Mesendoderm (in vitro differentiated cells): ENCODE measurements at regions not wholly inside any gene's neighbourhood (a gene's known extent, or its start where the extent isn't known, plus 50 kb on each side); places are given as distances from the start of the nearest gene placed in this dataset.

Experiments used
- DNase-seq: peaks from one replicate; pipeline ENCODE4 v3.0.0; 2013
- H2AK5ac ChIP-seq: 2 replicates; pipeline ENCODE4 v1.6.1; 2013; ENCODE audit warnings: low read length, inconsistent platforms
- H2BK120ac ChIP-seq: 2 replicates; pipeline ENCODE4 v1.6.1; 2013; ENCODE audit warnings: low read depth, mild to moderate bottlenecking, low read length, moderate library complexity, mixed read lengths
- H2BK15ac ChIP-seq: replicated peaks from 2 replicates; pipeline ENCODE4 v1.6.1; 2013; ENCODE audit warnings: low read depth, mild to moderate bottlenecking, moderate library complexity
- H2BK5ac ChIP-seq: 2 replicates; pipeline ENCODE4 v1.6.1; 2013; ENCODE audit warnings: low read length, inconsistent platforms
- H3K18ac ChIP-seq: 2 replicates; pipeline ENCODE4 v1.6.1; 2013; ENCODE audit warnings: mild to moderate bottlenecking, low read length, mixed read lengths
- H3K23ac ChIP-seq: one replicate; pipeline ENCODE4 v1.6.1; 2013; ENCODE audit warnings: low read length
- H3K27ac ChIP-seq: 2 replicates; pipeline ENCODE4 v1.5.1; 2013; ENCODE audit warnings: low read depth, mild to moderate bottlenecking, inconsistent platforms, low read length, moderate library complexity
- H3K27me3 ChIP-seq: 2 replicates; pipeline ENCODE4 v1.6.1; 2013; ENCODE audit warnings: low read length, control low read depth, mild to moderate bottlenecking, inconsistent platforms; ENCODE audit not compliant: insufficient read depth, poor library complexity
- H3K36me3 ChIP-seq: 2 replicates; pipeline ENCODE4 v1.6.1; 2013; ENCODE audit warnings: low read length, inconsistent platforms; ENCODE audit not compliant: control insufficient read depth, insufficient read depth
- H3K4ac ChIP-seq: one replicate; pipeline ENCODE4 v1.6.1; 2013; ENCODE audit warnings: low read depth, mild to moderate bottlenecking, low read length, moderate library complexity
- H3K4me1 ChIP-seq: 2 replicates; pipeline ENCODE4 v1.6.1; 2013; ENCODE audit warnings: low read depth, low read length, inconsistent platforms; ENCODE audit not compliant: control insufficient read depth
- H3K4me2 ChIP-seq: 2 replicates; pipeline ENCODE4 v1.6.1; 2013; ENCODE audit warnings: low read length
- H3K4me3 ChIP-seq: 2 replicates; pipeline ENCODE4 v1.5.1; 2013; ENCODE audit warnings: mild to moderate bottlenecking, low read length
- H3K56ac ChIP-seq: one replicate; pipeline ENCODE4 v1.6.1; 2013; ENCODE audit warnings: low read length
- H3K79me1 ChIP-seq: 2 replicates; pipeline ENCODE4 v1.6.1; 2013; ENCODE audit warnings: low read length, inconsistent platforms
- H3K79me2 ChIP-seq: 2 replicates; pipeline ENCODE4 v1.6.1; 2013; ENCODE audit warnings: mild to moderate bottlenecking, low read length; ENCODE audit not compliant: control insufficient read depth, insufficient read depth
- H3K9ac ChIP-seq: 2 replicates; pipeline ENCODE4 v1.6.1; 2013; ENCODE audit warnings: low read length, inconsistent platforms
- H4K5ac ChIP-seq: one replicate; pipeline ENCODE4 v1.6.1; 2013; ENCODE audit warnings: low read length
- H4K8ac ChIP-seq: one replicate; pipeline ENCODE4 v1.6.1; 2013; ENCODE audit warnings: low read depth, mild to moderate bottlenecking, control low read depth, low read length, moderate library complexity
- WGBS: extraction: QIAGEN DNeasy Blood & Tissue Kit; methylation state at CpG from one replicate; pipeline ENCODE4 v1.1.7; 2013; ENCODE audit warnings: low lambda C conversion rate, missing lambda C conversion rate; ENCODE audit not compliant: insufficient coverage; ENCODE audit errors: extremely low coverage; 5-methylcytosine and 5-hydroxymethylcytosine counted together

DNA sequence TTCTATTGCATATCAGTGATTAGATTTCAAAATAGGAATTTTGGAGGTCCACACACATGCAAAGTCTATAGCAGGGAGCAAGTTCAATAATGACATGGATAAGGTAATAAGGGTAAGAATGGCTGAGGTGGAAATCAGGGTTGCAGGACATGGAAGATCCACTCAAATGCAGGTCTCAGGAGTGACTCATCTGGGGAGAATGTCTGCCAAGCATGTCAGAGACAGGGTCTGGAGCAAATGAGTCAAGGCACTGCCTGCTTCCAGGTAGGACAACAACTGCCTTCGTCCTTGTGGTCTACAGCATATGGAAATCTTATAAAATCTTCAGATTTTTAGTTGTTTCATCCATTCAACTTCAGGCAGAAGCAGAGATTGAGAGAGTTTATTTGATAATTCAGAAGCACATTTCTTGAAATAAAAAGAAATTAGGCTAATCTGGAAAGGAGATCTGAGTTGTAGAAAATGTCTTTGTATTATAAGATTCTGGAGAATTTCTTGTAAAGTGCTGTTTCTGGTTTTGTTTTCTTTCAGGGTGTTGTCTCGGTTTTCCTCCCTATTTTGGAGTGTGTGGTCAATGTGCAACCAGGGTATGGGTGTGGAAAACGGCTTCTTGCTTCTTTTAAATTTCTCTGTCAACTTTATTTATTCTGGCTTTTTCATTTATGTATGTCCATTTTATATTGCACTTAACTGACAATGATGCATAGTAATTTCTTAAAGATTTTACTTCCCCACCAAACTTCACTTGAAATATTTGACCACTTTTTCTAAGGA, 748.8 kb downstream of the LIG4 start:
- peak; percentile 93 for DNase-seq
- WGBS = no CpG with 5 or more reads among the region's 3 CpGs
- no peak overlapping the region for H3K4me3 ChIP-seq
- H3K9ac ChIP-seq = no peak overlapping the region
- H4K8ac ChIP-seq = no peak overlapping the region
- H3K79me1 ChIP-seq = no peaks in the 10 kb centered on the region
- no peak overlapping the region for H2BK5ac ChIP-seq
- H3K4me2 ChIP-seq = no peak overlapping the region
- no peak overlapping the region for H3K56ac ChIP-seq
- no peaks in the 10 kb centered on the region for H3K79me2 ChIP-seq
- no peak overlapping the region for H2AK5ac ChIP-seq
- no peak overlapping the region for H3K23ac ChIP-seq
- H4K5ac ChIP-seq = no peak overlapping the region
- H2BK120ac ChIP-seq = no peak overlapping the region
- H3K18ac ChIP-seq = no peak overlapping the region
- no peaks in the 10 kb centered on the region for H3K4me1 ChIP-seq
- no peaks in the 10 kb centered on the region for H3K36me3 ChIP-seq
- H3K27me3 ChIP-seq = no peaks in the 10 kb centered on the region
- H3K4ac ChIP-seq = no peak overlapping the region
- H3K27ac ChIP-seq = no peak overlapping the region
- H2BK15ac ChIP-seq = no peak overlapping the region

DNA sequence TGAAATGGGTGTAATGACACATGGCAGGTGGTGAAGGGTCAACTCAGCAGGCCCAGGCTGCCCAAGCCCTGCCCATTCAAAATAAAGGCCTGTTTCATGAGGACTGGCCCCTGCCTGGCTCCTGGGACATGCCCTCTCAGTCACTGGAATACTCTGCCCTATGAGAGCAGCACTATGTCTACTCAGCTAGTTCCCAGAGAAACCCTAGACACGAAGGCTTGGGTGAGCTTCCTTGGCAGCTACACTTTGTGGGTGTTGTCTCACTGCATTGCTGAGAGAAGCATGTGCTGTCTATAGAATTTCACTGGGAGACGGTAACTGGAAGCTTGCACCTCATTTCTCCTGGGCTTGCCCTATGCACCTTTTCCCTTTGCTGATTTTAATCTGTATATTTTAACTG, 752.8 kb downstream of the LIG4 start:
- Histone ChIP-seq H3K79me1 (no peaks in the 10 kb centered on the region), H3K4me3 (no peak overlapping the region), H2BK120ac (no peak overlapping the region), H3K56ac (no peak overlapping the region), H3K9ac (no peak overlapping the region), H3K4me1 (no peaks in the 10 kb centered on the region), H3K4me2 (no peak overlapping the region), H3K4ac (no peak overlapping the region), H2AK5ac (no peak overlapping the region), H4K8ac (no peak overlapping the region), H3K23ac (no peak overlapping the region), H4K5ac (no peak overlapping the region), H3K27me3 (no peaks in the 10 kb centered on the region), H2BK5ac (no peak overlapping the region), H2BK15ac (no peak overlapping the region), H3K18ac (no peak overlapping the region), H3K36me3 (no peaks in the 10 kb centered on the region), H3K27ac (no peak overlapping the region), H3K79me2 (no peaks in the 10 kb centered on the region)
- no peak for DNase-seq
- no CpG with 5 or more reads among the region's 2 CpGs for WGBS

DNA sequence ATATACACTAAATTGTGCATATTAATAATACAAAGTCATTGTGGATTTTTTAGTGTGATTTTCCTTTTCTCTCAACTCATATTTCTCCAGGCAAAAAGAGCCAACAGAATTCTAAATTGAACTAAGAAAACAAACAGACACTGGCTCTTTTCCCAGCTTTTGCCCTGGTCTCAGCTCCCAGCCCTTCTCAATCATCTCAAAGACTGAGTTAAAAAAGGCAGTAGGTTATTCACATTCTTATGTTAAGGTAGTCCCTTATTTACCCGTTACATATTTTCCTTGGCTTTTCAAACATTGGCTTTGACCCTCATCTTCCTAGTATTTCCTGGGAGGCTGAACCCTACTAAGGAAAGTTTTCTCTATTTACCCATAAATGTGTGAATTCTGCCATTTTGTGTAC, 753.6 kb downstream of the LIG4 start:
- WGBS = no CpG with 5 or more reads among the region's 1 CpG

DNA sequence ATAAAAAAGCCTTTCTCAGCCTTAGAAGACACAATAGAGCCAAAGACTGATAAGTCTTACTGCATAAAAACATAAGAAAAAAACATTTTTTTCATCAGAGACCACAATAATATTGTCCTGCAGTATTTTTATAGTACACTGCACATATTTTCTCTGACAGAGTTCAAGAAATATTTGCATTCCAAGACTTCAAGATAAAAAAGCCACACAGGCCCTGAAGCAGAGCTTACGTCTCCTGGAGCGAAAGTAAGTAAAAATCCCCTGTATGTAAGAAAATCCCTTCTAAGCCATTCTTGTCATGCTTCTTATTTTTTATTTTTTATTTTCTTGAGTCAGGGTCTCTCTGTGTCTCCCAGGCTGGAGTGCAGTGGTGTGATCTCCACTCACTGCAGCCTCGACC, 755.9 kb downstream of the LIG4 start:
- Histone ChIP-seq H3K27ac (no peak overlapping the region), H3K79me1 (no peaks in the 10 kb centered on the region), H3K4me3 (no peak overlapping the region), H2BK120ac (no peak overlapping the region), H4K5ac (no peak overlapping the region), H3K4me2 (no peak overlapping the region), H2BK5ac (no peak overlapping the region), H4K8ac (no peak overlapping the region), H3K9ac (no peak overlapping the region), H3K36me3 (no peaks in the 10 kb centered on the region), H2AK5ac (no peak overlapping the region), H3K4me1 (no peaks in the 10 kb centered on the region), H3K4ac (no peak overlapping the region), H3K18ac (no peak overlapping the region), H2BK15ac (no peak overlapping the region), H3K23ac (no peak overlapping the region), H3K27me3 (no peaks in the 10 kb centered on the region), H3K56ac (no peak overlapping the region), H3K79me2 (no peaks in the 10 kb centered on the region)
- no peak for DNase-seq
- WGBS = no CpG with 5 or more reads among the region's 3 CpGs

More for the DNA sequence above, 753.6 kb downstream of the LIG4 start:
- Histone ChIP-seq H3K9ac (no peak overlapping the region), H3K18ac (no peak overlapping the region), H4K5ac (no peak overlapping the region), H2AK5ac (no peak overlapping the region), H2BK15ac (no peak overlapping the region), H3K27me3 (no peaks in the 10 kb centered on the region), H3K79me2 (no peaks in the 10 kb centered on the region), H3K36me3 (no peaks in the 10 kb centered on the region), H3K4me3 (no peak overlapping the region), H3K79me1 (no peaks in the 10 kb centered on the region), H3K4me2 (no peak overlapping the region), H4K8ac (no peak overlapping the region), H2BK120ac (no peak overlapping the region), H3K4ac (no peak overlapping the region), H2BK5ac (no peak overlapping the region), H3K4me1 (no peaks in the 10 kb centered on the region), H3K56ac (no peak overlapping the region), H3K27ac (no peak overlapping the region), H3K23ac (no peak overlapping the region)
- no peak for DNase-seq

DNA sequence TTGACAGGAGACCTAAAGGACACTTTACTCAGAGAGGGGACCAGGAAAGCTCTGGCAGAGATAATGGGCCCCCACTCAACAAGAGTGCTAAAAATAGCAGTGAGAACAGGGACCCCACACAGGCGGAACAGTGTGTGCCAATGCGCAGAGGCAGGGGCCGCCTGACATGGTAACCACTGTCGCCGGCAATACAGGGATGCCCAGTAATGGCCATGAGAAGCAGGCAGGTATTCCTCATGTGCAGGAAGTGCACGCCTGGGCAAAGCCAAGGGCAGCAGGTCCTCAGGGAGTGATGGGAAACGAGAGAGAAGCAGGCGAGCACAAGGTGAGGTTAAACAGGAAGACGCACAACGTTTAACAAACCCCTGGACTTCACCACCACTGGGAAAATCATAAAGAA, 757.1 kb downstream of the LIG4 start:
- Histone ChIP-seq H3K18ac (no peak overlapping the region), H4K5ac (no peak overlapping the region), H2BK15ac (no peak overlapping the region), H2BK5ac (no peak overlapping the region), H3K79me2 (no peaks in the 10 kb centered on the region), H3K27me3 (no peaks in the 10 kb centered on the region), H4K8ac (no peak overlapping the region), H3K56ac (no peak overlapping the region), H3K4ac (no peak overlapping the region), H3K9ac (no peak overlapping the region), H3K4me1 (no peaks in the 10 kb centered on the region), H3K27ac (no peak overlapping the region), H2BK120ac (no peak overlapping the region), H3K79me1 (no peaks in the 10 kb centered on the region), H3K4me3 (no peak overlapping the region), H3K4me2 (no peak overlapping the region), H3K23ac (no peak overlapping the region), H3K36me3 (no peaks in the 10 kb centered on the region), H2AK5ac (no peak overlapping the region)
- no peak for DNase-seq
- no CpG with 5 or more reads among the region's 10 CpGs for WGBS

DNA sequence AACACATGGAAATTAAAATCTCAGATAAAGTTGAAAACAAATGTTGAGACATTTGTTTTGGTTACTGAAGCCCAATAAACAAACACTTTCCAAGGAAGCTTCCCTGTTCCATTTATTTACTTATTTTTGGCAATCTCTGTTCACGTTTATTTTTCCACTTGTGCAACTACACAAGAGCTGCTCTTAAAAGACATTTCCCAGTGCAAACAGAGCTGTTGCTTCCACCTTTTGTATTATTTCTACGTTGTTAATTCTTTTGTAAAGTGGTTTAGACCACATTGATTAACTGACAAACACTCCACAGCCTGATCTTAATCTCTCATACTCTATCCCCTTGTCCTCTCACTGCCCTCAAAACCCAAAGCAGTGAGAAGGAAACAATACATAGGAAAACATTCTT, 757.6 kb downstream of the LIG4 start:
- Histone ChIP-seq H3K4me3 (no peak overlapping the region), H3K36me3 (no peaks in the 10 kb centered on the region), H3K79me1 (no peaks in the 10 kb centered on the region), H3K79me2 (no peaks in the 10 kb centered on the region), H2BK120ac (no peak overlapping the region), H3K27ac (no peak overlapping the region), H3K4me2 (no peak overlapping the region), H3K4ac (no peak overlapping the region), H4K8ac (no peak overlapping the region), H3K56ac (no peak overlapping the region), H2BK15ac (no peak overlapping the region), H3K23ac (no peak overlapping the region), H3K9ac (no peak overlapping the region), H4K5ac (no peak overlapping the region), H3K18ac (no peak overlapping the region), H3K4me1 (no peaks in the 10 kb centered on the region), H3K27me3 (no peaks in the 10 kb centered on the region), H2AK5ac (no peak overlapping the region), H2BK5ac (no peak overlapping the region)
- WGBS = no CpG with 5 or more reads among the region's 2 CpGs
- DNase-seq = peak; percentile 14
